GM10266 (cell line): ENCODE measurements at regions not wholly inside any gene's neighbourhood (a gene's known extent, or its start where the extent isn't known, plus 50 kb on each side); places are given as distances from the start of the nearest gene placed in this dataset.

ENCODE experiments used
- DNase-seq: peaks from one replicate; pipeline ENCODE4 v3.0.0; 2012; ENCODE audit errors: extremely low spot score
- TF ChIP-seq, protein P1 (sequence below): IDR thresholded peaks from 2 replicates; pipeline ENCODE4 v1.5.1; 2012; ENCODE audit warnings: mild to moderate bottlenecking, low read depth; ENCODE audit not compliant: control insufficient read depth, insufficient read depth; ENCODE audit errors: missing control alignments

DNA sequence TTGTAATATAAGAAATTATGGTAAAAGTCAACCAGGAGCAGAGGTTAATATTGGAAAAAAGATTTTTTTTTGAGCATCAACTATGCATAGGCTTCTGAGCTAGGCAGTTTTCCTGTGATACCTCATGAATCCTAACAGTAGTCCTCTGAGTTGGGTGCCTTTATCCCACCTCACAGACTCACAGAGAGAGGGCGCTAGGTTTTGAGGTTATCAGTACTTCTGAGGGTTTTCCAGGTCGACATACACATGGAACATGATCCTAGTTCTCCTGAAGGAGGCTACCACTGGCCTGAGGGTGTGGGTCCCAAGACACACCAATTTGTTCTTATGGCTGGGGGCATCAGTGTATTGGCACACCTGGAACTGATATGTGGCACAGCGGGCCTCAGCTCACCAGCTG is 358.8 kb upstream of the JAG1 start:
- DNase-seq: no peak
- TF ChIP-seq, protein P1, sequence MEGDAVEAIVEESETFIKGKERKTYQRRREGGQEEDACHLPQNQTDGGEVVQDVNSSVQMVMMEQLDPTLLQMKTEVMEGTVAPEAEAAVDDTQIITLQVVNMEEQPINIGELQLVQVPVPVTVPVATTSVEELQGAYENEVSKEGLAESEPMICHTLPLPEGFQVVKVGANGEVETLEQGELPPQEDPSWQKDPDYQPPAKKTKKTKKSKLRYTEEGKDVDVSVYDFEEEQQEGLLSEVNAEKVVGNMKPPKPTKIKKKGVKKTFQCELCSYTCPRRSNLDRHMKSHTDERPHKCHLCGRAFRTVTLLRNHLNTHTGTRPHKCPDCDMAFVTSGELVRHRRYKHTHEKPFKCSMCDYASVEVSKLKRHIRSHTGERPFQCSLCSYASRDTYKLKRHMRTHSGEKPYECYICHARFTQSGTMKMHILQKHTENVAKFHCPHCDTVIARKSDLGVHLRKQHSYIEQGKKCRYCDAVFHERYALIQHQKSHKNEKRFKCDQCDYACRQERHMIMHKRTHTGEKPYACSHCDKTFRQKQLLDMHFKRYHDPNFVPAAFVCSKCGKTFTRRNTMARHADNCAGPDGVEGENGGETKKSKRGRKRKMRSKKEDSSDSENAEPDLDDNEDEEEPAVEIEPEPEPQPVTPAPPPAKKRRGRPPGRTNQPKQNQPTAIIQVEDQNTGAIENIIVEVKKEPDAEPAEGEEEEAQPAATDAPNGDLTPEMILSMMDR: no peak

DNA sequence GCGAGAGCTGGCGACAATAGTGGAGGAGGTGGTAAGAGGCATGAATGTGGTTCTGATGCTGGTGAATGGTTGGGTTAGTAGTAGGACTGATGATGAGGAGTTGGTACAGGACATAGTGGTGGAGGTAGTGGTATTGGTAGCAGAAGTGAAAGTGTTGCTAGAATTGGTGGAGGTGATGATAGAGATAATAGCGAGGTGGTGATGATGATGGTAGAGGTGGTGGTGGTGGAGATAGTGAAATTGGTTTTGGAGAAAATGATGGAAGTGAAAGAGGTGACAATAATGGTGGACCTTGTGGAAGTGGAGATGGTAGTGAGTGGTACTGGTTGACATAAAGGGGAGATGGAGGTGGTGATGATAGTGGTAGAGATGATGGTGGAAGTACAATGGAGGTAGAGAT is 360.2 kb upstream of the JAG1 start:
- no peak for DNase-seq
- TF ChIP-seq, protein P1: no peak

DNA sequence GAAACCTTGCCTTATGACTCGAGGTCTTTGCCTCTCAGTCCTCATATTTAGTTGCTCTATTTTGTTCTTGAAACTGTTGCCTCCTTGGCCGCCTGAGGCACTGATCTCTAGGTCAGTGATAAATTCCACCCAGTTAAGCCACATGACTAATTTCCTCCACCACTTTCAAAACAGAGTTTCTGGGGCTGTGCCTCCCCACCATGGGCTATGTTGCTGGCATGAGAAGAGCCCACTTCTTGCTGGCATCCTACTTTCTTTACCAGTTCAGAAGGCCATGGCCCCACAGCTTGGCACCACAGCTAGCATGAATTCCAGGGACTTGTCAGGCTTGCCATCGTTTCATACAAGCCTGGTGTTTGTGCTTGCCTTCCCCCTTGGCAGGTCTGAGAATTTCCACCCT is 361.4 kb upstream of the JAG1 start:
- TF ChIP-seq, protein P1: no peak
- DNase-seq: no peak

DNA sequence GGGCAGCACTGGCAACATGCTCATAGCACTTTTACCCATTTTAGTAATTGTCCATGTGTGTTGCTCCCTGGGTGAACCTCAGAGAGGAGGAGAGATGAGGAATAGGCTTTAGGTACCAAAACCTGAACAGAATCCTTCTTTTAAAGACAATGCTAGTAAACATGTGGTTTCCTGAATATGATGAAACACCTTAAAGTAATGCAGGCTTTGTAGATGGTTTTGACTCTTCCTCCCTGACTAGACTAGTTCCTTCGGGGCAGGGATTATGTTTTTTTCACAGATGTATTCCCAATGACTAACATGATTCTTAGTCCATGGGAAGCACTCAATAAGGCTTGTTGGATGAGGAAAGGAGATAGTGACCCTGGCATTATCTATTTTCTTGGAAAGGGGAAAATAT is 367.6 kb upstream of the JAG1 start:
- TF ChIP-seq, protein P1: no peak
- DNase-seq: no peak

DNA sequence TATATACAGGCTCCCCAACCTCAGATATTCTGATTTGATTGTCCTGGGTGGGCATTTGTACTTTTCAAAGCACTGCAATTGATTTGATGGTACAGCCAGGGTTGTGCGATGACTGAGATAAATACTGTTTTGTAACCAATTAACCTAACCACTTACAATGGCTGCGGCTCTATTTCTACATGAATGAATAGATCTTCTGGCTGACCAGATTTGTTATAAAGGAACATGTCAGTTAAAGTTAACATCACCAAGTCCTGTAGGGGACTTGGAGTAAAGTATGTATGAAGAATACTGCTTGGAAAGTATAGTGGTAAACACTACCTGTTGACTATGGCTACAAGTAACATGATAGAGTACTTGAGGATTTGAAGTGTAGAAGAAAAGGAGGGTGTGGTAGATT is 369.2 kb upstream of the JAG1 start:
- DNase-seq: no peak
- TF ChIP-seq, protein P1: no peak

DNA sequence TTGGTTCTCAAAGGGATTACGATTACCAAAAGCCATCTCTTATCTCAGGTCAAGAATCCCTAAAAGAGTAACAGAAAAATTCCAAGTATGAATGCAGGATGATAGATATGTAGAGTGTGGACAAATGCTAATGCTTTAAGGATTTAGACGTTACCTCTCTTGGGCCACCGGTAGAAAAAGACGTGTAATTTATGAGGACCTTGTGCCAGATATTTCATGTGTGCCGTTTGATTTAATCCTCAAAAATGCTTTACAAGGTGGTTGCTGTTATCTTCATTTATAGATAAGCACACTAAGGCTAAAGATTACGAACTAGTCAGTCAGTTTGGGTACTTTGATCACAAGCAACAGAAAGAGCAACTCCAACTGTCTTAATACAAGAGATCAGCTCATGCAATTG is 370.8 kb upstream of the JAG1 start:
- TF ChIP-seq, protein P1: no peak
- DNase-seq: no peak

DNA sequence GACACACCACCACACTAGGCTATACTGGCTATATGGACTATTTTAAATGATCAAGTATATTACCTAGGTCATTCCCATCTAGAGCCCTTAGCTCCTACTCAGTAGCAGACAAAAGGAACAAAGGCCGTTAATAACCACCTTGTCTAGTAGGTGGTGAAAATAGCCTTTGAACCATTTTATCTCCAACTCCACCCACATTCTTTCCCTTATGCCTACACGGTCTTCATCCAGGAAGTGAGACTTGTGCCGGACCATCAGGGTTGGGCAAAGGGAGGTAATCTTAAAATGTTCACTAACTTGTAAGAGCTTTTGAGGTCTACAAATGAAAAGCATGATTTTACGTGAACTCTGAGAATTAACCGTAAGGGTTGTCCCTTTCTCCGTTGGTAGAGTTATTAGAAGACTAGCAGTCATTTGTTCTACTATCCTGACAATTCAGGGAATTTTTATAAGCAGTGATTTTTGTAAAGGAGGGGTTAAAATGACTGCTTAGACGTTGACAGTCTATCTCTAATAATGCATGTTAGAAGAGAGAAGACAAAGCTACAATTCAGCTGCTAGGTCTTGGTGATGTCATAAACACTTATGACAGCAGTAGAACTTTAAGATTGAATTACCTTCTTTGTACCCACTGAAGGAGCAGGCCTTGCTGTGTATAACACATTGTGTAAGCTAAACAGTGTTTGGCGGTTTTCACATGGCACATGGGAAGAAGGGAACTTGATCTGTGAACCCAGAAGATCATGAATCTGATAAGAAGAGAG is 371.8 kb upstream of the JAG1 start:
- no peak for DNase-seq
- TF ChIP-seq, protein P1: no peak
